K562 (cell line): ENCODE measurements at regions not wholly inside any gene's neighbourhood (a gene's known extent, or its start where the extent isn't known, plus 50 kb on each side); places are given as distances from the start of the nearest gene placed in this dataset.

Source experiments
- ATAC-seq: fragments of 200-7000 bp; cut with Tn5 transposase; 3 replicates; pipeline ENCODE4 v1.9.1; 2020; ENCODE audit warnings: moderate library complexity
- BruUV-seq: library from RNA; stranded (reverse); fragments of 400-500 nt; replicated peaks from 2 replicates; lab custom pipeline; 2021; lab: Mats Ljungman, UMichigan
- CTCF ChIA-PET: fragments of 300-600 bp; formaldehyde crosslinking; extraction: SDS; loops from one replicate; lab custom pipeline; 2021; ENCODE audit warnings: low intra/inter-chr PET ratio; lab: Yijun Ruan, JAX
- POLR2A ChIA-PET: fragments of 300-600, 350-650 bp; sonication (Branson Sonifier 250); formaldehyde crosslinking; extraction: SDS; loops from one replicate; lab custom pipeline; 2021; ENCODE audit warnings: antibody characterized with exemption, inconsistent platforms; lab: Yijun Ruan, JAX
- DNase-seq, 4 experiments: peaks; one replicate each; pipeline versions ENCODE4 v3.0.0 to v3.0.0-alpha.2; 2011 to 2018; ENCODE audit warnings: low spot score in 3 of 4, mixed read lengths in 3 of 4; ENCODE audit errors: extremely low read depth in 1 of 4
- FAIRE-seq: peaks from 2 replicates; lab custom pipeline; 2011; peaks lifted over from hg19 to GRCh38; lab: Jason Lieb, UNC
- H2AFZ ChIP-seq: 2 replicates; pipeline ENCODE4 v1.6.0; 2011; ENCODE audit warnings: low read depth, low read length, control low read depth, inconsistent platforms
- H3K27ac ChIP-seq: fragments of 200-600 bp; 3 replicates; pipeline ENCODE4 v1.8.0; 2011; ENCODE audit warnings: low read depth, mild to moderate bottlenecking, control low read depth, inconsistent platforms, low read length, moderate library complexity, mixed read lengths; ENCODE audit errors: extremely low read depth
- H3K27me3 ChIP-seq, 2 experiments: fragments of 300-600 bp in 1 of 2; 2 replicates in 1 of 2; 3 replicates in 1 of 2; pipeline versions ENCODE4 v1.6.0 to v1.8.0; 2011; ENCODE audit warnings: inconsistent platforms in 2 of 2, low read length in 2 of 2, mild to moderate bottlenecking in 1 of 2, mixed read lengths in 1 of 2, moderate library complexity in 1 of 2; ENCODE audit not compliant: control insufficient read depth in 2 of 2, insufficient read depth in 2 of 2
- H3K36me3 ChIP-seq: fragments of 300-600 bp; 3 replicates; pipeline ENCODE4 v1.8.0; 2011; ENCODE audit warnings: mild to moderate bottlenecking, low read length, inconsistent platforms; ENCODE audit not compliant: control insufficient read depth, insufficient read depth
- H3K4me1 ChIP-seq, 2 experiments: fragments of 200-600 bp in 1 of 2; replicated peaks in 1 of 2; 2 replicates in 1 of 2; 3 replicates in 1 of 2; pipeline versions ENCODE4 v1.5.1 to v1.8.0; 2011; ENCODE audit warnings: inconsistent platforms in 2 of 2, low read length in 2 of 2, mild to moderate bottlenecking in 1 of 2, mixed read lengths in 1 of 2, moderate library complexity in 1 of 2; ENCODE audit not compliant: control insufficient read depth in 2 of 2, insufficient read depth in 2 of 2
- H3K4me2 ChIP-seq: 2 replicates; pipeline ENCODE4 v1.6.1; 2011; ENCODE audit warnings: low read length, control low read depth, inconsistent platforms, mixed read lengths; ENCODE audit not compliant: insufficient read depth
- H3K4me3 ChIP-seq: fragments of 200-600 bp; sonication (generic), shearing (Covaris generic); 2 replicates; pipeline ENCODE4 v1.5.1; 2016; ENCODE audit warnings: control low read depth, inconsistent platforms
- H3K79me2 ChIP-seq: fragments of 200-600 bp; 3 replicates; pipeline ENCODE4 v1.8.0; 2011; ENCODE audit warnings: low read length, inconsistent platforms; ENCODE audit not compliant: control insufficient read depth, insufficient read depth
- H3K9ac ChIP-seq, 2 experiments: 2 replicates each; pipeline versions ENCODE4 v1.6.0 to v1.6.1; 2011; ENCODE audit warnings: low read depth in 2 of 2, low read length in 2 of 2, control low read depth in 1 of 2, inconsistent platforms in 1 of 2, mild to moderate bottlenecking in 1 of 2, mixed read lengths in 1 of 2; ENCODE audit not compliant: insufficient read depth in 1 of 2
- H3K9me1 ChIP-seq: one replicate; pipeline ENCODE4 v1.6.0; 2011; ENCODE audit warnings: inconsistent platforms, mild to moderate bottlenecking, low read length, moderate library complexity; ENCODE audit not compliant: control insufficient read depth, insufficient read depth
- H3K9me3 ChIP-seq: replicated peaks from 2 replicates; pipeline ENCODE4 v1.5.1; 2011; ENCODE audit warnings: low read depth, low read length, inconsistent platforms; ENCODE audit not compliant: control insufficient read depth, insufficient read depth
- H4K20me1 ChIP-seq: replicated peaks from 2 replicates; pipeline ENCODE4 v1.6.1; 2011; ENCODE audit warnings: low read length, inconsistent platforms, mixed read lengths; ENCODE audit not compliant: control insufficient read depth, insufficient read depth
- CBX5 ChIP-seq: IDR thresholded peaks from 2 replicates; pipeline ENCODE4 v1.6.1; 2014; ENCODE audit warnings: low read depth, borderline replicate concordance
- EP400 ChIP-seq: fragments of 450-650 bp; IDR thresholded peaks from 2 replicates; pipeline ENCODE4 v1.6.1; 2017; ENCODE audit warnings: antibody characterized with exemption, mild to moderate bottlenecking, moderate library complexity
- ETV6 ChIP-seq, 3 experiments: fragments of 150-350 bp in 1 of 3; sonication (generic) in 1 of 3; formaldehyde crosslinking in 1 of 3; IDR thresholded peaks; 2 replicates each; pipeline versions ENCODE4 v1.6.1 to v1.8.0; 2014 to 2022; ENCODE audit warnings: borderline replicate concordance in 2 of 3, low read depth in 2 of 3, antibody characterized with exemption in 1 of 3, low read length in 1 of 3, mild to moderate bottlenecking in 1 of 3, missing genetic modification reagents in 1 of 3
- HMG20B ChIP-seq: fragments of 250-450 bp; sonication (Bioruptor Pico); IDR thresholded peaks from 2 replicates; pipeline ENCODE4 v1.5.0; 2021; ENCODE audit warnings: mild to moderate bottlenecking
- HNRNPH1 ChIP-seq: fragments of 200-400 bp; formaldehyde crosslinking; optimal IDR thresholded peaks from 2 replicates; pipeline ENCODE3; 2017; ENCODE audit warnings: low read depth, mild to moderate bottlenecking, low read length, moderate library complexity
- NFRKB ChIP-seq: fragments of 450-650 bp; IDR thresholded peaks from 2 replicates; pipeline ENCODE4 v1.6.1; 2016; ENCODE audit warnings: low read depth
- NR2C2 ChIP-seq, 2 experiments: fragments of 200-800 bp in 1 of 2; sonication (Bioruptor generic) in 1 of 2; sonication (generic) in 1 of 2; formaldehyde crosslinking in 1 of 2; IDR thresholded peaks; 2 replicates each; pipeline versions ENCODE4 v1.6.1 to v1.8.0; 2016 to 2022; ENCODE audit warnings: mild to moderate bottlenecking in 1 of 2, missing compliant biosample characterization in 1 of 2, missing genetic modification characterization in 1 of 2, missing genetic modification reagents in 1 of 2
- SMC3 ChIP-seq: conservative IDR thresholded peaks from 2 replicates; pipeline ENCODE4 v1.6.1; 2011; ENCODE audit warnings: low read depth, low read length, improper control_type of control experiment; ENCODE audit not compliant: insufficient read depth
- SRSF3 ChIP-seq: fragments of 200-400 bp; formaldehyde crosslinking; IDR thresholded peaks from 2 replicates; pipeline ENCODE4 v1.6.1; 2016; ENCODE audit warnings: mild to moderate bottlenecking, low read length, moderate library complexity; ENCODE audit not compliant: insufficient read depth
- USF1 ChIP-seq: sonication (generic); formaldehyde crosslinking; IDR thresholded peaks from 2 replicates; pipeline ENCODE4 v1.9.0; 2022; ENCODE audit warnings: mild to moderate bottlenecking, missing genetic modification reagents
- WGBS: fragments of 100-300 bp; shearing (Covaris generic); methylation state at CpG from one replicate; pipeline ENCODE4 v1.1.6; 2016; ENCODE audit warnings: low coverage, mixed read lengths; ENCODE audit not compliant: insufficient coverage; ENCODE audit errors: missing lambda C conversion rate; 5-methylcytosine and 5-hydroxymethylcytosine counted together
- in situ Hi-C: fragments of 300-500 bp; cut with MboI; formaldehyde crosslinking; loops from 4 replicates; pipeline ENCODE4 v1.15.0; 2018; ENCODE audit warnings: inconsistent platforms, mixed read lengths
- intact Hi-C: fragments of 100-400 bp; cut with micrococcal nuclease; formaldehyde crosslinking; loops from 2 replicates; pipeline ENCODE4 v1.14.2; 2022

DNA sequence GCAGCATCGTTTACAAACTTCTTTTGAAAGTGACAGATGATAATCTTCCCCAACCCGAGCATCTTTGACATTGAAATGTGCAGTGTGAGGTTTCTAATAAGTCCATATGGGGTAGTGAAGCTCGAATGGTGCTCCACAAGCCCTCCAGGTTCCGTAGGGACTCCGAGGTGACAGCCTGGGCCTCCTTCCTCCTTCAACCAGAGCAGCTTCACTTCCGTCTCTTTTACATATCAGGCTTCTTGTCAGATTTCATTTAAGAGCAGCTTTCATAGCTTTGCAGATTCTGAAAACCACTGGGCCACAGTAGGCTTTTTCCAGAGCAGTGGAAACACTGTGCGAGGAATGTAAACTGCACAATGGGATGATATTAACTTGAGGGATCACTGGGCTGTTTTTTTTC, 103.6 kb upstream of the CPM start:
- no peaks in the 10 kb centered on the region for H3K9me3 ChIP-seq
- H3K9ac ChIP-seq, result no peak overlapping the region
- H3K4me1 ChIP-seq, result no peaks in the 10 kb centered on the region
- H3K27ac ChIP-seq, result no peak overlapping the region
- WGBS, result 0% methylated on average over 7 of the region's 7 CpGs
- H3K79me2 ChIP-seq, result no peaks in the 10 kb centered on the region
- FAIRE-seq, result no peak
- in situ Hi-C loops (no loop called here), intact Hi-C loops (no loop called here)
- H3K4me2 ChIP-seq, result no peak overlapping the region
- no peak for TF ChIP-seq NR2C2 (CRISPR knock-in tag; IDR thresholded peaks at IDR 0.05)
- TF ChIP-seq NR2C2 (tag; IDR thresholded peaks at IDR 0.05), result no peak
- no peak for TF ChIP-seq SMC3
- TF ChIP-seq USF1 (CRISPR knock-in tag), result no peak
- TF ChIP-seq SRSF3, result no peak
- no peak for TF ChIP-seq HNRNPH1
- TF ChIP-seq EP400, result no peak
- no peak for TF ChIP-seq HMG20B (CRISPR knock-in tag)
- TF ChIP-seq CBX5, result no peak
- no peak for TF ChIP-seq ETV6 (IDR thresholded peaks at IDR 0.05; ENCODE audit: borderline replicate concordance in 1 of 2, low read depth in 2 of 2, low read length in 1 of 2)
- TF ChIP-seq ETV6 (CRISPR knock-in tag; IDR thresholded peaks at IDR 0.05; ENCODE audit: borderline replicate concordance), result no peak
- no peak for TF ChIP-seq NFRKB
- BruUV-seq, result no TSS peak
- peaks cover 2 to 3% of the 10 kb centered on the region in 2 experiments; a peak in 1 of 5 replicates for H3K27me3 ChIP-seq
- no peaks in the 10 kb centered on the region for H3K9me1 ChIP-seq
- ChIA-PET POLR2A (interaction anchor here (0.8 kb wide), 1 partner anchor 68 kb away, joined by 3 read pairs; no protein-coding TSS in a partner anchor), CTCF (no interaction called here)
- H4K20me1 ChIP-seq, result no peaks in the 10 kb centered on the region
- H3K36me3 ChIP-seq, result no peaks in the 10 kb centered on the region
- H2AFZ ChIP-seq, result no peak overlapping the region
- no peak for DNase-seq
- H3K4me3 ChIP-seq, result no peak overlapping the region
- ATAC-seq, result no peak
